A673 (cell line): ENCODE measurements at regions not wholly inside any gene's neighbourhood (a gene's known extent, or its start where the extent isn't known, plus 50 kb on each side); places are given as distances from the start of the nearest gene placed in this dataset.

Experiments
- BruUV-seq: library from RNA; stranded (reverse); fragments of 400-500 nt; replicated peaks from 2 replicates; lab custom pipeline; 2021; lab: Mats Ljungman, UMichigan
- CTCF ChIA-PET: fragments of 300-600 bp; sonication (Branson Sonifier 250); formaldehyde crosslinking; loops from one replicate; lab custom pipeline; 2022; ENCODE audit warnings: antibody characterized with exemption; lab: Charles Lee
- POLR2A ChIA-PET: fragments of 300-600 bp; sonication (Branson Sonifier 250); formaldehyde crosslinking; loops from one replicate; lab custom pipeline; 2022; ENCODE audit warnings: antibody characterized with exemption; ENCODE audit not compliant: low non-redundant PET; lab: Charles Lee
- DNase-seq: peaks from one replicate; pipeline ENCODE4 v3.0.0-alpha.2; 2015; ENCODE audit warnings: low spot score
- H3K27ac ChIP-seq: fragments of 200-600 bp; sonication (generic); 2 replicates; pipeline ENCODE4 v1.5.1; 2016; ENCODE audit warnings: mixed run types, low read depth, mild to moderate bottlenecking, mixed read lengths, antibody characterized with exemption, low read length; ENCODE audit not compliant: poor library complexity, severe bottlenecking
- H3K27me3 ChIP-seq: fragments of 200-600 bp; sonication (generic); replicated peaks from 2 replicates; pipeline ENCODE4 v1.6.1; 2017; ENCODE audit warnings: mixed run types, low read depth, mild to moderate bottlenecking, mixed read lengths, antibody characterized with exemption, low read length; ENCODE audit not compliant: insufficient read depth, poor library complexity
- H3K36me3 ChIP-seq: fragments of 200-600 bp; sonication (generic); 2 replicates; pipeline ENCODE4 v1.6.1; 2016; ENCODE audit warnings: mixed run types, mild to moderate bottlenecking, mixed read lengths, antibody characterized with exemption, low read length; ENCODE audit not compliant: insufficient read depth, poor library complexity, severe bottlenecking
- H3K4me1 ChIP-seq: fragments of 200-600 bp; sonication (generic); 2 replicates; pipeline ENCODE4 v1.6.1; 2017; ENCODE audit warnings: mixed run types, mild to moderate bottlenecking, mixed read lengths, antibody characterized with exemption, low read length; ENCODE audit not compliant: insufficient read depth, poor library complexity, severe bottlenecking
- H3K4me3 ChIP-seq: fragments of 200-600 bp; sonication (generic); 2 replicates; pipeline ENCODE4 v1.5.1; 2016; ENCODE audit warnings: low read depth, mixed run types, mild to moderate bottlenecking, mixed read lengths, low read length; ENCODE audit not compliant: poor library complexity, severe bottlenecking
- H3K9me3 ChIP-seq: fragments of 200-600 bp; sonication (generic); 2 replicates; pipeline ENCODE4 v1.6.1; 2016; ENCODE audit warnings: mixed run types, low read depth, mild to moderate bottlenecking, mixed read lengths, antibody characterized with exemption, low read length; ENCODE audit not compliant: poor library complexity, severe bottlenecking
- CTCF ChIP-seq: fragments of 300-800, 200-600 bp; sonication (generic); conservative IDR thresholded peaks from 2 replicates; pipeline ENCODE4 v1.5.1; 2017; ENCODE audit warnings: low read depth, mild to moderate bottlenecking, antibody characterized with exemption, low read length, moderate library complexity, mixed read lengths
- EZH2 ChIP-seq: fragments of 200-600 bp; sonication (generic); IDR thresholded peaks from 2 replicates; pipeline ENCODE4 v1.6.1; 2017; ENCODE audit warnings: borderline replicate concordance, low read depth, mild to moderate bottlenecking, mixed read lengths, antibody characterized with exemption, low read length; ENCODE audit not compliant: poor library complexity, severe bottlenecking
- intact Hi-C: fragments of 100-400 bp; cut with micrococcal nuclease; formaldehyde crosslinking; loops from one replicate; pipeline ENCODE4 v1.10.0; 2022; ENCODE audit not compliant: unreplicated experiment

GRCh38 chr6:1063671-1064355 is 248.1 kb upstream of the FOXQ1 start:
- H3K4me3 ChIP-seq, result no peak overlapping the region
- DNase-seq, result no peak
- BruUV-seq, result no TSS peak
- no peaks in the 10 kb centered on the region for H3K36me3 ChIP-seq
- peaks cover 42% of the 10 kb centered on the region for H3K27me3 ChIP-seq
- no peak for TF ChIP-seq EZH2
- no peak for TF ChIP-seq CTCF
- no peaks in the 10 kb centered on the region for H3K4me1 ChIP-seq
- intact Hi-C loops, result no loop called here
- H3K9me3 ChIP-seq, result no peaks in the 10 kb centered on the region
- no peak overlapping the region for H3K27ac ChIP-seq
- ChIA-PET CTCF (no interaction called here), POLR2A (no interaction called here)

- Histone ChIP-seq H3K36me3 (no peaks in the 10 kb centered on the region), H3K27ac (no peak overlapping the region), H3K27me3 (peaks cover 45% of the 10 kb centered on the region), H3K9me3 (no peaks in the 10 kb centered on the region), H3K4me1 (no peaks in the 10 kb centered on the region), H3K4me3 (no peak overlapping the region)
- ChIA-PET CTCF (no interaction called here), POLR2A (no interaction called here)
- DNase-seq, result no peak
- TF ChIP-seq CTCF, result no peak
- no peak for TF ChIP-seq EZH2
- BruUV-seq, result no TSS peak
- intact Hi-C loops, result no loop called here
Measured at GRCh38 chr6:1062786-1063545, 248.9 kb upstream of the FOXQ1 start.

GRCh38 chr6:1059596-1059995 is 252.3 kb upstream of the FOXQ1 start:
- no peaks in the 10 kb centered on the region for H3K9me3 ChIP-seq
- CTCF ChIA-PET, result no interaction called here
- no TSS peak for BruUV-seq
- no peak for TF ChIP-seq CTCF
- no peak for TF ChIP-seq EZH2
- no peaks in the 10 kb centered on the region for H3K4me1 ChIP-seq
- POLR2A ChIA-PET, result no interaction called here
- no peak overlapping the region for H3K4me3 ChIP-seq
- DNase-seq, result no peak
- intact Hi-C loops, result no loop called here
- H3K27me3 ChIP-seq, result peaks cover 41% of the 10 kb centered on the region
- H3K36me3 ChIP-seq, result no peaks in the 10 kb centered on the region
- H3K27ac ChIP-seq, result no peak overlapping the region
